CD14-positive monocyte (primary cell): ENCODE measurements at regions not wholly inside any gene's neighbourhood (a gene's known extent, or its start where the extent isn't known, plus 50 kb on each side); places are given as distances from the start of the nearest gene placed in this dataset.

Source experiments
- DNase-seq, 3 donors: peaks; one replicate each; pipeline ENCODE4 v3.0.0-alpha.2; 2011 to 2022
- H2AFZ ChIP-seq: 2 replicates; pipeline ENCODE4 v1.6.0; 2012; ENCODE audit warnings: mild to moderate bottlenecking, low read depth, low read length, inconsistent platforms; ENCODE audit not compliant: insufficient read depth, poor library complexity, severe bottlenecking
- H3K27ac ChIP-seq, 2 donors: 1 replicate in 1 of 2; 2 replicates in 1 of 2; pipeline ENCODE4 v1.5.1; 2012 to 2013; ENCODE audit warnings: low read length in 2 of 2, control low read depth in 1 of 2, inconsistent platforms in 1 of 2, low read depth in 1 of 2, mild to moderate bottlenecking in 1 of 2
- H3K27me3 ChIP-seq, 2 donors: one replicate each; pipeline versions ENCODE4 v1.6.0 to v1.6.1; 2011 to 2013; ENCODE audit warnings: low read length in 2 of 2; ENCODE audit not compliant: control insufficient read depth in 2 of 2, insufficient read depth in 2 of 2
- H3K36me3 ChIP-seq, 2 donors: replicated peaks in 1 of 2; 1 replicate in 1 of 2; 2 replicates in 1 of 2; pipeline versions ENCODE4 v1.5.1 to v1.6.1; 2012 to 2013; ENCODE audit warnings: low read length in 2 of 2, control low read depth in 1 of 2, inconsistent platforms in 1 of 2, mild to moderate bottlenecking in 1 of 2; ENCODE audit not compliant: insufficient read depth in 2 of 2, control insufficient read depth in 1 of 2
- H3K4me1 ChIP-seq, 2 donors: 1 replicate in 1 of 2; 2 replicates in 1 of 2; pipeline versions ENCODE4 v1.5.1 to v1.6.1; 2012 to 2013; ENCODE audit warnings: low read length in 2 of 2, control low read depth in 1 of 2, inconsistent platforms in 1 of 2, mild to moderate bottlenecking in 1 of 2, moderate library complexity in 1 of 2; ENCODE audit not compliant: insufficient read depth in 2 of 2, control insufficient read depth in 1 of 2
- H3K4me2 ChIP-seq: replicated peaks from 2 replicates; pipeline ENCODE3; 2012; ENCODE audit warnings: low read length, moderate library complexity, mild to moderate bottlenecking; ENCODE audit not compliant: poor library complexity, severe bottlenecking; ENCODE audit errors: extremely low read depth
- H3K4me3 ChIP-seq, 3 experiments: fragments of 200-600 bp in 1 of 3; sonication (generic) in 1 of 3; replicated peaks in 1 of 3; 1 replicate in 2 of 3; 2 replicates in 1 of 3; pipeline ENCODE4 v1.5.1; 2011 to 2013; ENCODE audit warnings: low read length in 3 of 3, mild to moderate bottlenecking in 3 of 3, control low read depth in 2 of 3, low read depth in 2 of 3, inconsistent platforms in 1 of 3, moderate library complexity in 1 of 3
- H3K79me2 ChIP-seq: 2 replicates; pipeline ENCODE4 v1.6.0; 2012; ENCODE audit warnings: mild to moderate bottlenecking, control low read depth, inconsistent platforms, low read length, moderate library complexity; ENCODE audit not compliant: insufficient read depth
- H3K9ac ChIP-seq: 2 replicates; pipeline ENCODE4 v1.6.0; 2017; ENCODE audit warnings: low read length, mild to moderate bottlenecking; ENCODE audit not compliant: insufficient read depth, poor library complexity, severe bottlenecking
- H3K9me3 ChIP-seq, 2 donors: replicated peaks in 1 of 2; 1 replicate in 1 of 2; 2 replicates in 1 of 2; pipeline versions ENCODE4 v1.5.1 to v1.6.1; 2012 to 2013; ENCODE audit warnings: low read length in 2 of 2, control low read depth in 1 of 2; ENCODE audit not compliant: control insufficient read depth in 1 of 2, insufficient read depth in 1 of 2
- H4K20me1 ChIP-seq: 2 replicates; pipeline ENCODE4 v1.6.0; 2012; ENCODE audit warnings: mild to moderate bottlenecking, low read length, control low read depth, moderate library complexity; ENCODE audit not compliant: insufficient read depth
- H3K27ac Mint-ChIP-seq, 7 donors: one replicate each; pipeline ENCODE4 v1.8.0; 2020; ENCODE audit warnings: mild to moderate bottlenecking in 7 of 7, mixed read lengths in 7 of 7, moderate library complexity in 6 of 7, inconsistent platforms in 2 of 7
- H3K27me3 Mint-ChIP-seq, 3 donors: one replicate each; pipeline ENCODE4 v1.8.0; 2021 to 2022; ENCODE audit warnings: low read depth in 3 of 3, mild to moderate bottlenecking in 3 of 3, mixed read lengths in 3 of 3, moderate library complexity in 3 of 3, inconsistent platforms in 1 of 3
- H3K36me3 Mint-ChIP-seq, 2 donors: one replicate each; pipeline ENCODE4 v1.8.0; 2020; ENCODE audit warnings: mixed read lengths in 2 of 2, inconsistent platforms in 1 of 2, mild to moderate bottlenecking in 1 of 2
- H3K4me1 Mint-ChIP-seq: one replicate; pipeline ENCODE4 v1.8.0; 2020; ENCODE audit warnings: mild to moderate bottlenecking, mixed read lengths
- H3K4me3 Mint-ChIP-seq, 2 donors: one replicate each; pipeline ENCODE4 v1.8.0; 2020; ENCODE audit warnings: mild to moderate bottlenecking in 2 of 2, mixed read lengths in 2 of 2, moderate library complexity in 1 of 2
- H3K9me3 Mint-ChIP-seq, 7 donors: one replicate each; pipeline ENCODE4 v1.8.0; 2020 to 2022; ENCODE audit warnings: mixed read lengths in 7 of 7, mild to moderate bottlenecking in 6 of 7, moderate library complexity in 6 of 7, inconsistent platforms in 2 of 7
- CTCF ChIP-seq: fragments of 200-600 bp; IDR thresholded peaks from one replicate; pipeline ENCODE4 v1.8.0; 2022; ENCODE audit warnings: antibody characterized with exemption, mild to moderate bottlenecking
- WGBS: methylation state at CpG from one replicate; pipeline ENCODE4 v1.1.5; 2013; ENCODE audit warnings: missing lambda C conversion rate; ENCODE audit not compliant: insufficient coverage; 5-methylcytosine and 5-hydroxymethylcytosine counted together
- intact Hi-C, 2 donors: fragments of 100-400 bp; cut with micrococcal nuclease; formaldehyde crosslinking; loops; one replicate each; pipeline versions ENCODE4 v1.15.0 to v1.15.1; 2023

- H3K36me3 ChIP-seq = no peaks in the 10 kb centered on the region
- no peaks in the 10 kb centered on the region for H3K79me2 ChIP-seq
- Mint-ChIP-seq H3K9me3 (peaks cover 0 to 5% (median 0%) of the 10 kb centered on the region in 7 donors), H3K36me3 (no peaks in the 10 kb centered on the region), H3K27ac (no peak overlapping the region), H3K4me1 (no peaks in the 10 kb centered on the region), H3K4me3 (no peak overlapping the region), H3K27me3 (peaks cover 0 to 3% (median 2%) of the 10 kb centered on the region in 3 donors)
- no peak overlapping the region for H3K27ac ChIP-seq
- no peaks in the 10 kb centered on the region for H3K27me3 ChIP-seq
- no peak overlapping the region for H3K4me3 ChIP-seq
- H3K4me2 ChIP-seq = no peak overlapping the region
- TF ChIP-seq CTCF = no peak
- H2AFZ ChIP-seq = no peak overlapping the region
- DNase-seq = no peak
- H3K4me1 ChIP-seq = no peaks in the 10 kb centered on the region
- H4K20me1 ChIP-seq = no peaks in the 10 kb centered on the region
- 61% methylated on average over 3 of the region's 5 CpGs for whole genome bisulfite sequencing
- no peak overlapping the region for H3K9ac ChIP-seq
- intact Hi-C loops = no loop called here
- H3K9me3 ChIP-seq = no peaks in the 10 kb centered on the region
Measured at GRCh38 chr5:92775711-92776615, 805.1 kb downstream of the NR2F1-AS1 start.

GRCh38 chr5:92769978-92770377, 811.0 kb downstream of the NR2F1-AS1 start:
- Histone ChIP-seq H3K9ac (no peak overlapping the region), H2AFZ (no peak overlapping the region), H3K27me3 (no peaks in the 10 kb centered on the region), H3K4me1 (no peaks in the 10 kb centered on the region), H4K20me1 (no peaks in the 10 kb centered on the region), H3K36me3 (no peaks in the 10 kb centered on the region), H3K9me3 (peaks cover 3 to 6% of the 10 kb centered on the region in 2 donors), H3K79me2 (no peaks in the 10 kb centered on the region), H3K4me3 (no peak overlapping the region), H3K4me2 (no peak overlapping the region), H3K27ac (no peak overlapping the region)
- intact Hi-C loops = no loop called here
- no peak overlapping the region for H3K27ac Mint-ChIP-seq
- no peak overlapping the region for H3K4me3 Mint-ChIP-seq
- WGBS = 100% methylated on average over 2 of the region's 2 CpGs
- no peaks in the 10 kb centered on the region for H3K4me1 Mint-ChIP-seq
- H3K9me3 Mint-ChIP-seq = peaks cover 0 to 14% (median 3%) of the 10 kb centered on the region in 7 donors
- no peak for TF ChIP-seq CTCF
- H3K27me3 Mint-ChIP-seq = peaks cover 0 to 2% (median 0%) of the 10 kb centered on the region in 3 donors
- H3K36me3 Mint-ChIP-seq = no peaks in the 10 kb centered on the region
- no peak for DNase-seq
